H1 (cell line): ENCODE measurements at regions not wholly inside any gene's neighbourhood (a gene's known extent, or its start where the extent isn't known, plus 50 kb on each side); places are given as distances from the start of the nearest gene placed in this dataset.
"Not testable (repeated sequence)": the region's sequence is repeated elsewhere in the genome, so short reads cannot be mapped to it uniquely, and the experiment has no call there.

Source experiments
- CTCF ChIP-seq, 3 experiments: IDR thresholded peaks; 1 replicate in 2 of 3; 2 replicates in 1 of 3; pipeline versions ENCODE4 v1.5.1 to v1.6.1; 2011; ENCODE audit warnings: low read length in 3 of 3, mild to moderate bottlenecking in 3 of 3, inconsistent platforms in 2 of 3, low read depth in 1 of 3, moderate library complexity in 1 of 3; ENCODE audit not compliant: insufficient read depth in 1 of 3; ENCODE audit errors: control extremely low read depth in 1 of 3
- EZH2 ChIP-seq: fragments of 200-600 bp; sonication (generic); IDR thresholded peaks from 2 replicates; pipeline ENCODE4 v1.7.1; 2012; ENCODE audit warnings: low read depth, mild to moderate bottlenecking, moderate library complexity, low read length, inconsistent platforms; ENCODE audit not compliant: severe bottlenecking
- RFX5 ChIP-seq: IDR thresholded peaks from 2 replicates; pipeline ENCODE4 v1.6.1; 2011; ENCODE audit warnings: low read depth, low read length, improper control_type of control experiment, borderline replicate concordance
- SIN3A ChIP-seq, 2 experiments: IDR thresholded peaks in 1 of 2; conservative IDR thresholded peaks in 1 of 2; 2 replicates each; pipeline ENCODE4 v1.6.1; 2011 to 2012; ENCODE audit warnings: low read length in 2 of 2, improper control_type of control experiment in 1 of 2, low read depth in 1 of 2, mild to moderate bottlenecking in 1 of 2
- SUZ12 ChIP-seq: fragments of 200-600 bp; sonication (generic); IDR thresholded peaks from 2 replicates; pipeline ENCODE4 v1.6.1; 2012; ENCODE audit warnings: mild to moderate bottlenecking, inconsistent platforms, low read length, moderate library complexity, mixed read lengths
- TF ChIP-seq, protein P1 (sequence below): IDR thresholded peaks from 2 replicates; pipeline ENCODE4 v1.6.1; 2012; ENCODE audit warnings: inconsistent platforms

DNA sequence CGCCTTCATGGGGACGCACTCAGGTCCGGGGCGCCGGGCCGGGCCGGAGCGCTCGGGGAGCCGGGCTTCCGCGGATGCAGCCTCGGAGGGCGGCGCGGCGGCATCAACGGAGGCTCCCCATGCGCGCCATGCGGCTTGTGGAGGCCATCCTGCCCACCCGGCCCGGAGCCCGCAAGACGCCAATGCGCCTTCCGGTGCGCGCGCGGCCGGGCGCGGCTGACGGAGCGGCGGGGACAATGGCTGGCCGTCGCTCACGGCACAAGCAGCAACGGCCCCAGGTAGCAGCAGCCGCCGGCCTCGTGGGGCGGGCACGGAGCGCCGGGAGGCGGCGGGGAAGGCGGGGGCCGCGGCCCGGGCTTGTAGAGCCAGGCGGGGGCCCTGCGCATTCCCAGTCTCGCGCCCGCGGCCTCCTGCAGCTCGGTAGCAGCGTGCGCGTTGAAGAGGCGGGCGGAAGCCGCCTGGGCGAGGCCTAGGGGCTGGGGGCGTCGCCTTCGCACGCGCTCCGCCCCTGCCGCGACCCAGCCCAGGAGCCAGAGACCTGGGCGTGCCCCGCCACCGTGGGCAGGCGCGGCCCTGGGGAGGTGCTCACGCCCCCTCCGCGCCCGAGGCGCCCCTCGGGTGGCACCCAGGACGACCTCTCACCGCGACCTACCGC is 168.6 kb upstream of the PRKX start:
- not testable (repeated sequence) for TF ChIP-seq CTCF (IDR thresholded peaks at IDR 0.05; ENCODE audit: control extremely low read depth in 1 of 3, insufficient read depth in 1 of 3, low read depth in 1 of 3, low read length in 3 of 3); SIN3A (conservative IDR thresholded peaks at IDR 0.05 in 1 of 2, IDR thresholded peaks at IDR 0.05 in 1 of 2; ENCODE audit: low read depth in 1 of 2, low read length in 2 of 2); RFX5; EZH2; SUZ12
- TF ChIP-seq, protein P1, sequence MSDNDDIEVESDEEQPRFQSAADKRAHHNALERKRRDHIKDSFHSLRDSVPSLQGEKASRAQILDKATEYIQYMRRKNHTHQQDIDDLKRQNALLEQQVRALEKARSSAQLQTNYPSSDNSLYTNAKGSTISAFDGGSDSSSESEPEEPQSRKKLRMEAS = not testable (repeated sequence)
